Neural cell (in vitro differentiated cells): ENCODE measurements at regions not wholly inside any gene's neighbourhood (a gene's known extent, or its start where the extent isn't known, plus 50 kb on each side); places are given as distances from the start of the nearest gene placed in this dataset.

Experiments
- H2AFZ ChIP-seq: fragments of 200-600, 300-800 bp; sonication (generic), shearing (Covaris generic); 2 replicates; pipeline ENCODE4 v1.6.0; 2014; ENCODE audit warnings: low read depth, mild to moderate bottlenecking, antibody characterized with exemption, low read length, moderate library complexity
- H3F3A ChIP-seq: fragments of 200-600 bp; shearing (Covaris generic); 2 replicates; pipeline ENCODE4 v1.6.1; 2016; ENCODE audit warnings: mild to moderate bottlenecking, moderate library complexity, mixed read lengths, antibody characterized with exemption, low read length; ENCODE audit not compliant: insufficient read depth, poor library complexity, severe bottlenecking
- H3K27ac ChIP-seq: fragments of 200-600, 300-800 bp; sonication (generic), shearing (Covaris generic); 2 replicates; pipeline ENCODE4 v1.5.1; 2014; ENCODE audit warnings: mild to moderate bottlenecking, low read length, moderate library complexity
- H3K27me3 ChIP-seq: fragments of 300-800, 200-600 bp; sonication (generic), shearing (Covaris generic); 2 replicates; pipeline ENCODE4 v1.6.0; 2014; ENCODE audit warnings: mild to moderate bottlenecking, low read depth, low read length, moderate library complexity; ENCODE audit not compliant: insufficient read depth
- H3K36me3 ChIP-seq: fragments of 300-800, 200-600 bp; sonication (generic), shearing (Covaris generic); 2 replicates; pipeline ENCODE4 v1.5.1; 2014; ENCODE audit warnings: mild to moderate bottlenecking, antibody characterized with exemption, low read length, moderate library complexity; ENCODE audit not compliant: insufficient read depth
- H3K4me2 ChIP-seq: fragments of 300-800, 200-600 bp; sonication (generic), shearing (Covaris generic); 2 replicates; pipeline ENCODE4 v1.6.0; 2014; ENCODE audit warnings: mild to moderate bottlenecking, low read length
- H3K4me3 ChIP-seq: fragments of 300-800, 200-600 bp; sonication (generic), shearing (Covaris generic); 2 replicates; pipeline ENCODE4 v1.5.1; 2014; ENCODE audit warnings: mild to moderate bottlenecking, low read length, moderate library complexity
- H3K79me2 ChIP-seq: fragments of 200-600 bp; shearing (Covaris generic); replicated peaks from 2 replicates; pipeline ENCODE4 v1.6.0; 2014; ENCODE audit warnings: mild to moderate bottlenecking, low read length, moderate library complexity; ENCODE audit not compliant: insufficient read depth
- H3K9ac ChIP-seq: fragments of 300-800, 200-600 bp; sonication (generic), shearing (Covaris generic); 2 replicates; pipeline ENCODE4 v1.6.1; 2016; ENCODE audit warnings: mild to moderate bottlenecking, low read length, mixed read lengths
- H3K9me2 ChIP-seq: fragments of 200-600 bp; shearing (Covaris generic); 2 replicates; pipeline ENCODE4 v1.6.1; 2016; ENCODE audit warnings: mild to moderate bottlenecking, low read length, mixed read lengths; ENCODE audit not compliant: insufficient read depth
- H3K9me3 ChIP-seq: fragments of 200-600, 300-800 bp; sonication (generic), shearing (Covaris generic); 2 replicates; pipeline ENCODE4 v1.6.1; 2016; ENCODE audit warnings: mild to moderate bottlenecking, mixed run types, low read length, moderate library complexity, mixed read lengths
- H4K20me1 ChIP-seq: fragments of 200-600 bp; shearing (Covaris generic); 2 replicates; pipeline ENCODE4 v1.6.1; 2016; ENCODE audit warnings: mild to moderate bottlenecking, mixed run types; ENCODE audit not compliant: insufficient read depth
- EP300 ChIP-seq: fragments of 450-650 bp; conservative IDR thresholded peaks from 2 replicates; pipeline ENCODE4 v1.6.1; 2014; ENCODE audit warnings: antibody characterized with exemption, mild to moderate bottlenecking, moderate library complexity; ENCODE audit not compliant: poor library complexity, severe bottlenecking
- EZH2 ChIP-seq: fragments of 200-600, 300-800 bp; shearing (Covaris generic), sonication (generic); IDR thresholded peaks from 2 replicates; pipeline ENCODE4 v1.6.1; 2014; ENCODE audit warnings: antibody characterized with exemption, low read length, borderline replicate concordance, mild to moderate bottlenecking; ENCODE audit not compliant: insufficient read depth, poor library complexity, severe bottlenecking
- MXI1 ChIP-seq: fragments of 450-650 bp; conservative IDR thresholded peaks from 2 replicates; pipeline ENCODE4 v1.6.1; 2014; ENCODE audit warnings: antibody characterized with exemption, mild to moderate bottlenecking; ENCODE audit not compliant: poor library complexity, severe bottlenecking
- POLR2AphosphoS5 ChIP-seq: IDR thresholded peaks from 2 replicates; pipeline ENCODE4 v1.6.1; 2012
- RAD21 ChIP-seq: fragments of 450-650 bp; conservative IDR thresholded peaks from 2 replicates; pipeline ENCODE4 v1.6.1; 2014; ENCODE audit warnings: antibody characterized with exemption, mild to moderate bottlenecking, moderate library complexity
- SMC3 ChIP-seq: fragments of 450-650 bp; conservative IDR thresholded peaks from 2 replicates; pipeline ENCODE4 v1.6.1; 2014; ENCODE audit warnings: antibody characterized with exemption, mild to moderate bottlenecking, moderate library complexity; ENCODE audit not compliant: poor library complexity
- TAF1 ChIP-seq: IDR thresholded peaks from 2 replicates; pipeline ENCODE4 v1.6.1; 2012; ENCODE audit warnings: low read depth
- TF ChIP-seq, protein P1 (sequence below): IDR thresholded peaks from 2 replicates; pipeline ENCODE4 v1.6.1; 2012; ENCODE audit warnings: borderline replicate concordance
- TF ChIP-seq, protein P2 (sequence below): fragments of 450-650 bp; IDR thresholded peaks from 2 replicates; pipeline ENCODE4 v1.5.1; 2014; ENCODE audit warnings: antibody characterized with exemption, mild to moderate bottlenecking, moderate library complexity; ENCODE audit not compliant: poor library complexity, severe bottlenecking

DNA sequence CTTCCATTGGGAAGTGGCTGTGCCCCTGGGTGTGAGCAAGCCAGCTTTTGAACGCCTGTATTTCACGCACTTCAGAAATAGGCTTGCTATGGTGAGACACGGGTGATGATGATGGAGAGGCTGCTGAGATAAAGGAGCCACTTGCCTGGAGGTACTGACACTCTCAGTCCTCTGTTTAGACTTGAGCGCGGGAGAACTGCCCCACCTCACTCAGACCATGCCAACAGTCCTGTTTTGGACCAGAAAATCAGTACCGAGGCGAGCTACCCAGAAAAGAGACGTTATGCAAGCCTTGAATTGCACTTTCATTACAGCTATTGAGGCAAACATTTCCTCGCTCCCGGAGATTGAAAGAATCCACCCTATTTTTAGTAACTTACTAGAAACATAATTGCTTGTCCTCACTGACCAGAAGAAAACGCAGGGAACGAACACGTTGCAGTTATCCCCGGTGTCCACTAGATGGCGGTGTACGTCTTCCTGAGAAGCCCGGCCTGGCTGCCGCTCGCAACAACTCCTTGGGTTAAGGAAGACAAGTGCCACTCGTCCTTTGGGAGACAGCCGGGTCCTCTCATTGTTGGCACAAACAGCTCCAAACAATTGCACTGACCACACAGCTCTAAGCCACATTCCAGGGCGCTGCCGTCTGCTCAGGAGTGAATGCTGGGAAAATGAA is 142.4 kb downstream of the PSAT1 start:
- no peaks in the 10 kb centered on the region for H3K9me3 ChIP-seq
- H3K36me3 ChIP-seq: no peaks in the 10 kb centered on the region
- peak overlapping the region; percentile 41 for H3K9ac ChIP-seq
- peak overlapping the region; percentile 49 for H3K4me3 ChIP-seq
- peak overlapping the region; percentile 47 for H3K27ac ChIP-seq
- H3F3A ChIP-seq: peaks cover 5% of the 10 kb centered on the region
- H3K79me2 ChIP-seq: no peaks in the 10 kb centered on the region
- no peaks in the 10 kb centered on the region for H4K20me1 ChIP-seq
- H3K9me2 ChIP-seq: no peaks in the 10 kb centered on the region
- peak; percentile 98 for TF ChIP-seq RAD21
- no peak for TF ChIP-seq TAF1
- TF ChIP-seq, protein P1, sequence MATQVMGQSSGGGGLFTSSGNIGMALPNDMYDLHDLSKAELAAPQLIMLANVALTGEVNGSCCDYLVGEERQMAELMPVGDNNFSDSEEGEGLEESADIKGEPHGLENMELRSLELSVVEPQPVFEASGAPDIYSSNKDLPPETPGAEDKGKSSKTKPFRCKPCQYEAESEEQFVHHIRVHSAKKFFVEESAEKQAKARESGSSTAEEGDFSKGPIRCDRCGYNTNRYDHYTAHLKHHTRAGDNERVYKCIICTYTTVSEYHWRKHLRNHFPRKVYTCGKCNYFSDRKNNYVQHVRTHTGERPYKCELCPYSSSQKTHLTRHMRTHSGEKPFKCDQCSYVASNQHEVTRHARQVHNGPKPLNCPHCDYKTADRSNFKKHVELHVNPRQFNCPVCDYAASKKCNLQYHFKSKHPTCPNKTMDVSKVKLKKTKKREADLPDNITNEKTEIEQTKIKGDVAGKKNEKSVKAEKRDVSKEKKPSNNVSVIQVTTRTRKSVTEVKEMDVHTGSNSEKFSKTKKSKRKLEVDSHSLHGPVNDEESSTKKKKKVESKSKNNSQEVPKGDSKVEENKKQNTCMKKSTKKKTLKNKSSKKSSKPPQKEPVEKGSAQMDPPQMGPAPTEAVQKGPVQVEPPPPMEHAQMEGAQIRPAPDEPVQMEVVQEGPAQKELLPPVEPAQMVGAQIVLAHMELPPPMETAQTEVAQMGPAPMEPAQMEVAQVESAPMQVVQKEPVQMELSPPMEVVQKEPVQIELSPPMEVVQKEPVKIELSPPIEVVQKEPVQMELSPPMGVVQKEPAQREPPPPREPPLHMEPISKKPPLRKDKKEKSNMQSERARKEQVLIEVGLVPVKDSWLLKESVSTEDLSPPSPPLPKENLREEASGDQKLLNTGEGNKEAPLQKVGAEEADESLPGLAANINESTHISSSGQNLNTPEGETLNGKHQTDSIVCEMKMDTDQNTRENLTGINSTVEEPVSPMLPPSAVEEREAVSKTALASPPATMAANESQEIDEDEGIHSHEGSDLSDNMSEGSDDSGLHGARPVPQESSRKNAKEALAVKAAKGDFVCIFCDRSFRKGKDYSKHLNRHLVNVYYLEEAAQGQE: no peak
- no peak for TF ChIP-seq MXI1
- peak; percentile 28 for TF ChIP-seq EP300
- TF ChIP-seq, protein P2, sequence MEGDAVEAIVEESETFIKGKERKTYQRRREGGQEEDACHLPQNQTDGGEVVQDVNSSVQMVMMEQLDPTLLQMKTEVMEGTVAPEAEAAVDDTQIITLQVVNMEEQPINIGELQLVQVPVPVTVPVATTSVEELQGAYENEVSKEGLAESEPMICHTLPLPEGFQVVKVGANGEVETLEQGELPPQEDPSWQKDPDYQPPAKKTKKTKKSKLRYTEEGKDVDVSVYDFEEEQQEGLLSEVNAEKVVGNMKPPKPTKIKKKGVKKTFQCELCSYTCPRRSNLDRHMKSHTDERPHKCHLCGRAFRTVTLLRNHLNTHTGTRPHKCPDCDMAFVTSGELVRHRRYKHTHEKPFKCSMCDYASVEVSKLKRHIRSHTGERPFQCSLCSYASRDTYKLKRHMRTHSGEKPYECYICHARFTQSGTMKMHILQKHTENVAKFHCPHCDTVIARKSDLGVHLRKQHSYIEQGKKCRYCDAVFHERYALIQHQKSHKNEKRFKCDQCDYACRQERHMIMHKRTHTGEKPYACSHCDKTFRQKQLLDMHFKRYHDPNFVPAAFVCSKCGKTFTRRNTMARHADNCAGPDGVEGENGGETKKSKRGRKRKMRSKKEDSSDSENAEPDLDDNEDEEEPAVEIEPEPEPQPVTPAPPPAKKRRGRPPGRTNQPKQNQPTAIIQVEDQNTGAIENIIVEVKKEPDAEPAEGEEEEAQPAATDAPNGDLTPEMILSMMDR: peak; percentile 97
- no peak for TF ChIP-seq EZH2
- peak; percentile 26 for TF ChIP-seq POLR2AphosphoS5
- peak; percentile 91 for TF ChIP-seq SMC3
- H2AFZ ChIP-seq: no peak overlapping the region
- no peaks in the 10 kb centered on the region for H3K27me3 ChIP-seq
- peak overlapping the region; percentile 50 for H3K4me2 ChIP-seq

DNA sequence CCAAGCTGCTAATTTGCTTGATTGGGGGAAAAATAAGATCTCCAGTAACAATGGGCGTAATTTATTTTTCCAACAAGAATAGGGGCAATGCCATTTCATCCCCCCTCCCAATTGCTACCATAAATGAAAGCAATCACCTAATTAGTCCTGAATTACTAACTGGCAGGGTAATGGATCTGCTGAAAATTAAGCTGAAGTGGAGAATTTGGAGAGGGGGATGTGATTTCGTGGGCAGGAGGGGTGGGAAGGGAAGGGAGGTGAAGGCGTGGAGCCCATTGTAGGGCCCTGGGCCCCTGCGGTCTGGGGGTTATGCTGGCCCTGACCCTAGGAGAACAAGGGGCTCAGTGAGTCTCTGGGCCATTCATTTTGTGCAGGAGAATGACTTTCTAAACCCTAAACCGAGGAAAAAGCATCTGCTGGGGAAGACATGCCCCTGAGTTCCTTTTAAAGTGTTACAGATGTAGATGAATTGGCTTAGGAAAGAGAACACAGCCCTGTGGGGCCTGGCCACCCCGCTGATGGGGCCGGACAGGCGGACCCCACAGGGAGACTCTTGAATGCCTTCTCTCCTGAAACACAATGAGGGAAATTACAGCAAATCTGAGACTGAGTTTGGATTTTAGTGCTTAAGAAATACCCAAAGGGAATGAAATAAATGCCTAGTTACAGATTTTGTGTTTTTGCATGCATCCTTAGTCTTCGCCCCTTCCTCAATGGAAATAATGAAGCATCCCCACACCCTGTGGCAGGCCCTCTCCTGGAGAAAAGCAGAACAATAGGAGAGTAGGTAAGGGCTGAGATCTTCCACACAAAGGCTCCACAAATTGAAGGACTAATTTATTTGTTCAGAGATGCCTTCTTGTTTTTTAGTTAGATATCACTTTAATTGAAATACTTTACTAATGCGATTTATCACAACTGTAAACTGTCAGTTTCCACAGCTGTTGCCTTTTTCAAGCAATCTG is 143.2 kb downstream of the PSAT1 start:
- TF ChIP-seq RAD21: no peak
- no peak for TF ChIP-seq POLR2AphosphoS5
- no peak for TF ChIP-seq MXI1
- TF ChIP-seq, protein P2: peak; percentile 41
- no peak for TF ChIP-seq EP300
- TF ChIP-seq EZH2: no peak
- TF ChIP-seq TAF1: no peak
- TF ChIP-seq, protein P1: no peak
- peak; percentile 60 for TF ChIP-seq SMC3
- Histone ChIP-seq H3K79me2 (no peaks in the 10 kb centered on the region), H3K4me2 (no peak overlapping the region), H3K27ac (peak overlapping the region; percentile 21), H3K4me3 (peak overlapping the region; percentile 49), H2AFZ (no peak overlapping the region), H3F3A (peaks cover 5% of the 10 kb centered on the region), H3K27me3 (no peaks in the 10 kb centered on the region), H4K20me1 (no peaks in the 10 kb centered on the region), H3K9me3 (no peaks in the 10 kb centered on the region), H3K36me3 (no peaks in the 10 kb centered on the region), H3K9ac (no peak overlapping the region), H3K9me2 (no peaks in the 10 kb centered on the region)
